NT2/D1 (cell line): ENCODE measurements at regions not wholly inside any gene's neighbourhood (a gene's known extent, or its start where the extent isn't known, plus 50 kb on each side); places are given as distances from the start of the nearest gene placed in this dataset.

Experiments
- DNase-seq: peaks from one replicate; pipeline ENCODE4 v3.0.0-alpha.2; 2011; ENCODE audit warnings: low read depth, low spot score
- H3K27me3 ChIP-seq: 2 replicates; pipeline ENCODE4 v1.6.0; 2011; ENCODE audit warnings: mild to moderate bottlenecking; ENCODE audit not compliant: insufficient read length, insufficient read depth
- H3K36me3 ChIP-seq: 2 replicates; pipeline ENCODE4 v1.6.1; 2011; ENCODE audit warnings: mild to moderate bottlenecking, low read length, mixed read lengths; ENCODE audit not compliant: insufficient read depth, insufficient read length
- H3K4me1 ChIP-seq: 2 replicates; pipeline ENCODE4 v1.5.1; 2011; ENCODE audit not compliant: insufficient read depth, insufficient read length
- H3K4me3 ChIP-seq: 2 replicates; pipeline ENCODE4 v1.5.1; 2011; ENCODE audit warnings: low read depth; ENCODE audit not compliant: insufficient read length
- H3K9ac ChIP-seq: 2 replicates; pipeline ENCODE4 v1.6.0; 2011; ENCODE audit warnings: low read depth; ENCODE audit not compliant: insufficient read length
- H3K9me3 ChIP-seq: 2 replicates; pipeline ENCODE4 v1.5.1; 2011; ENCODE audit warnings: mild to moderate bottlenecking, low read length; ENCODE audit not compliant: insufficient read depth
- SUZ12 ChIP-seq: IDR thresholded peaks from 2 replicates; pipeline ENCODE4 v1.6.1; 2011; ENCODE audit not compliant: insufficient read length, insufficient read depth; ENCODE audit errors: extremely low read depth
- YY1 ChIP-seq: IDR thresholded peaks from 2 replicates; pipeline ENCODE4 v1.6.1; 2011; ENCODE audit not compliant: insufficient read length, insufficient read depth
- ZNF274 ChIP-seq: IDR thresholded peaks from 2 replicates; pipeline ENCODE4 v1.6.1; 2011; ENCODE audit warnings: mild to moderate bottlenecking, low read depth, low read length

DNA sequence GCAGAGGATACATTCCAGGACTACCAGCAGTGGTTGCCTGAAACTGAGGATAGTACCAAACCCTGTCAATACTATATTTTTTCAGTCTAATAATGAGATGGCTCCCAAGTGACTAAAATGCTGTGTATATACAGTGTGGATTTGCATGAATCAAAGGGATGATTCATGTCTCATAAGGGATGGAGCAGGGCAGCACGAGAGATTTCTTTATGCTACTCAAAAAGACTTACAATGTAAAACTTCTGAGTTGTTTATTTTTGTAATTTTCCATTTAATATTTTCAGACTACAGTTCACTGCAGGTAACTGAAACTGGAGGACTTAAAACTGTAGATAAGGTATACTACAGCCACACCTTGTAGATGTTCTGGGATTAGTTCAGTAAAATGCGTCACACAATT lies 674.7 kb upstream of the SALL1 start:
- TF ChIP-seq ZNF274 (no peak), SUZ12 (no peak), YY1 (no peak)
- Histone ChIP-seq H3K9me3 (no peaks in the 10 kb centered on the region), H3K4me1 (no peaks in the 10 kb centered on the region), H3K27me3 (no peaks in the 10 kb centered on the region), H3K36me3 (no peaks in the 10 kb centered on the region), H3K9ac (no peak overlapping the region), H3K4me3 (no peak overlapping the region)
- no peak for DNase-seq

DNA sequence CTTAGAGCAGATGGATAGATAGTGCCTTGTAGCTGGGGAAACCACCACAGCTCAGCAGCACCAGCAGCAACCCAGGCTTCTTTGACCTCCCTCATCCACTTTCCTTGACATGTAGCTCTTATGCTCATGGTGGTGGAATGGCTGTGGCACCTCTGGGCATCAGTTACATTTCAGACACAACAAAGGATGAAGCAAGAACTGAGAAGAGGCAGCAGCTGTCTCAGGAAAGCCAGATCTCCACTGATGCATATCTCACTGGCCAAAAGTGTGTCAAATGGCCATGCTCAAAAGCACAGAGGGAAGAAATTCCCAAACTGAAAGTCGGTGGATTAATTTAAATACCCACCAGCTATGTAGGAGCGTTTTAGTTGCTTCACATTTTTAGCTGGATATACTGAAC lies 671.4 kb upstream of the SALL1 start:
- no peak for DNase-seq

DNA sequence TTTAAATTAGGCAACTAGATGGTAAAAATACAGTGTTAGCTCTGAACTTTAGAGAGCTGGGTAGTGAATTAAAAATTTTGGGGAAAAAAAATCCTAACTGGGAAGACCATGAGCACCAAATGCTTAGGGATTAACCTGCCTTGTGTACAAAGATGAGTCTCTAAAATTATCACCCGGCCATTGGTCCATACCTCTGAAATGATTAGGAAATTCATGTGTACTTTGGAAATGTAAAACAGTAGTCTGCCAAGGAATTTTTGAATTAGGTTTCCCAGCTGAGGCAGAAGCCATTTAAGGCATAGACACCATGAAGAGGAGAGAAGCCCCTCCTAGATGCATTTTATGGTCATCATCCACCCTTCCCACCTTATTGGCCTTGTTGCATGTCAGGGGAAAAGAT lies 670.5 kb upstream of the SALL1 start:
- no peak overlapping the region for H3K9ac ChIP-seq
- no peak overlapping the region for H3K4me3 ChIP-seq
- no peaks in the 10 kb centered on the region for H3K36me3 ChIP-seq
- TF ChIP-seq SUZ12 (no peak), YY1 (no peak), ZNF274 (no peak)
- DNase-seq = no peak
- no peaks in the 10 kb centered on the region for H3K27me3 ChIP-seq
- H3K4me1 ChIP-seq = no peaks in the 10 kb centered on the region
- no peaks in the 10 kb centered on the region for H3K9me3 ChIP-seq

More for the DNA sequence above, 671.4 kb upstream of the SALL1 start:
- Histone ChIP-seq H3K36me3 (no peaks in the 10 kb centered on the region), H3K4me3 (no peak overlapping the region), H3K9me3 (no peaks in the 10 kb centered on the region), H3K27me3 (no peaks in the 10 kb centered on the region), H3K9ac (no peak overlapping the region), H3K4me1 (no peaks in the 10 kb centered on the region)
- TF ChIP-seq SUZ12 (no peak), ZNF274 (no peak), YY1 (no peak)

DNA sequence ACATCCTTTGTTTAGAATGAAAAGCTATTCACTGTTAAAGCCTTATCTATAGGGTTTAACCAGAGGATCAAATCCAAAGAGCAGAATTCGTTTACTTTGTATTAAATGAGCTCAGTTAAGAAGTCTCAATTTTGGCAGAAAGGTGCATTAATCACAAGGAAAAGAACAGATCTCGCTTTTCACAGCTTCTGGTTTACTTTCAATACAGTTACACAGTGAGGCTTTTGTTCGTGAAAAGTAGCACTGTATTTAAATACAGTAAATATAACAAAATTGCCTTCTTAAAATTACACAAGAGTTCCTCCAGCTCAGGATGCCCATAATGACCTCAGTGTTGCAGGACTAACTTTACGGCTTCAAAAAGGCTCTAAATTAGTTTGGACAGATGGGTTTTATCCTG lies 669.1 kb upstream of the SALL1 start:
- H3K4me1 ChIP-seq = no peaks in the 10 kb centered on the region
- H3K4me3 ChIP-seq = no peak overlapping the region

DNA sequence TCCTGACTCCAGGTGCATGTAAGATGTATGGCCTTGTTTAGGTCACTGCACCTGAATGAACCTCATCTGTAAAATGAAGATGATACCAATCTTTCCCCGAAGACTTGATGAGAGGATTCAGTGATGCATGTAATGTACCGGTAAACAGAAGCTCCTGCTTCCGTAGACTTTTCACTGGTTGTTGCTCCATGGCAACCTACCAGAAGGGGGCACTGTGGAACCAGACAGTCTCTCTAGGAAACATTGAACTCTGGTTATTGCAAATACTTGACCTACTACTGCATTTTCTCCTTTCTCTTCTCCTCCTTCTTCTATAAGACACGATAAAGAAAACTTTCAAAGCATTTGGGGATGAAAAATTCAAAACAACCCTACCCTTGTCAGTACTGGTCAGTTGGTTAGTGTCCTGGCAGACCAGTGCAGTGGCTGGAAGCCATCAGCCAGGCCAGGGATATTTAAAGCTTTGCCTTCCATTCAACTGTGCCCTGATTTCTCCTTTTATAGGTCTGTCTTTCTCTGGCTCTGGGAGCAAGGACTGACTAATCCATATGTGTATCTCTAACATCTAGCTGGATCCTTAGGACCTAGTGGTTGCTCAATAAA lies 667.4 kb upstream of the SALL1 start:
- TF ChIP-seq YY1 (no peak), SUZ12 (no peak), ZNF274 (no peak)
- Histone ChIP-seq H3K36me3 (no peaks in the 10 kb centered on the region), H3K4me3 (no peak overlapping the region), H3K9me3 (no peaks in the 10 kb centered on the region; the same call in 1 of the 2 replicates), H3K4me1 (no peaks in the 10 kb centered on the region), H3K9ac (no peak overlapping the region), H3K27me3 (no peaks in the 10 kb centered on the region)
- peak; percentile 58 for DNase-seq

More for the DNA sequence above, 669.1 kb upstream of the SALL1 start:
- Histone ChIP-seq H3K9ac (no peak overlapping the region), H3K9me3 (no peaks in the 10 kb centered on the region), H3K36me3 (no peaks in the 10 kb centered on the region), H3K27me3 (no peaks in the 10 kb centered on the region)
- DNase-seq = no peak
- TF ChIP-seq ZNF274 (no peak), SUZ12 (no peak), YY1 (no peak)

DNA sequence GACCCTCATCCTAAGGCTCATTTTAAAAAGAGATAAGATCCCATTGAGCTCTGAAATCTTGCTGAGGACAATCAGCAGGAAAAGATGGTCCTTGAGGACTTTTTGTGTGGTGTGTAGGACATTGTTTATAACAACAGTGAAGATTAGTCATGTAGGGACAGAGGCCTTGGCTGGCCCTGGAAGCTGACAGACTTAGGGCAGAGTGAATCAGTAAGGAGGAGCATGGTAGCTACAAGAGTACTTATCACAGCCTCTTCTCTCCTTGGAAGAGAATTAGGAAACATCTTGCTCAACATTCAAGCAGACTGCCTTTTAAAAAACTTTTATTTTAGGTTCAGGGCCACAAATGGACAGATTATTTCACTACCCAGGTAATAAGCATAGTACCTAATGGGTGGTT lies 665.9 kb upstream of the SALL1 start:
- Histone ChIP-seq H3K27me3 (no peaks in the 10 kb centered on the region), H3K9ac (no peak overlapping the region), H3K4me3 (no peak overlapping the region), H3K36me3 (no peaks in the 10 kb centered on the region), H3K4me1 (no peaks in the 10 kb centered on the region), H3K9me3 (no peaks in the 10 kb centered on the region; the same call in 1 of the 2 replicates)
- TF ChIP-seq ZNF274 (no peak), YY1 (no peak), SUZ12 (no peak)
- DNase-seq = no peak

GRCh38 chr16:51815523-51815922 lies 664.5 kb upstream of the SALL1 start:
- no peak for DNase-seq
- Histone ChIP-seq H3K4me1 (no peaks in the 10 kb centered on the region), H3K9me3 (no peaks in the 10 kb centered on the region; the same call in 1 of the 2 replicates), H3K36me3 (no peaks in the 10 kb centered on the region), H3K27me3 (no peaks in the 10 kb centered on the region), H3K9ac (no peak overlapping the region), H3K4me3 (no peak overlapping the region)
- TF ChIP-seq YY1 (no peak), ZNF274 (no peak), SUZ12 (no peak)
